HG02852 (cell line): ENCODE measurements at regions not wholly inside any gene's neighbourhood (a gene's known extent, or its start where the extent isn't known, plus 50 kb on each side); places are given as distances from the start of the nearest gene placed in this dataset.
"Not testable (repeated sequence)": the region's sequence is repeated elsewhere in the genome, so short reads cannot be mapped to it uniquely, and the experiment has no call there.

Experiments
- ATAC-seq: cut with Tn5 transposase; IDR thresholded peaks from one replicate; pipeline ENCODE4 v1.9.1; 2021; ENCODE audit warnings: mild to moderate bottlenecking, moderate library complexity; ENCODE audit not compliant: unreplicated experiment

- ATAC-seq: no peak
Observed at GRCh38 chr4:160009656-160010493, 907.0 kb downstream of the RAPGEF2 start.

DNA sequence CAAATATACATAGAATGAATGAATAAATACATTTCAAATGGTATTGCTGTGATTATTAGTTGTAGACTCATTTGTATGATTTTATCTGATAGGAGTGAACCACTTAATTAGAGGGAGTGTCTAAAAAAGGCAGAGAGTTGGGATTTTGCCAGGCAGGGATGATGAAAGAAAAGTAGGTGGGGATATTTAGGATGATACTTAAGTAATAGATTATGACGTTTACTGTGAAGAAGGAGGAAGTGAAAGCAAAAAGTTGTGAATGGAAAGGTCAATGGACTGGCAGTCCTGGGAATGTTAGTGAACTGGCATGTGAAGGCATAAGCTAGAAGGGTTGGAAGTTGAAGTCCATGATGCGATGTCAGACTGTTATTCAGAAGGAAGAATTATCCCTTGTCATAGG, 917.1 kb downstream of the RAPGEF2 start:
- ATAC-seq: no peak

DNA sequence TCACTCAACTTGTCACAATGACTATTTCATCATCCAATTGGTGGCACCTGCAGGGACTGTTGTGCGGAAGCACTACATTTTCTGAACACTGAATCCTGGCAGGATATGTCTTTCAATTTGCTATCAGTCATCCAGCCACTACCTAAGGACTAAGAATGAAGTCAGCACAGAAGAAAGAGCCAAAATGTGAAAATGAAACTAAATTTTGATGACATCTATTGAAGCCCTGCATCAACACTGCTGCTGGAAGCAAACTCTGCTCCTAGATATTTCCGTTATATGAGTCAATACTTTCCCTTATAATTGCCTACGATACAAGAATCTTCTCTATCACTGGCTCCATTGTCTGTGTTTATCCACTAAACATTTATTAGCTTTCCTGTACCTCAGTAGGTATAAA, 917.9 kb downstream of the RAPGEF2 start:
- ATAC-seq: no peak

DNA sequence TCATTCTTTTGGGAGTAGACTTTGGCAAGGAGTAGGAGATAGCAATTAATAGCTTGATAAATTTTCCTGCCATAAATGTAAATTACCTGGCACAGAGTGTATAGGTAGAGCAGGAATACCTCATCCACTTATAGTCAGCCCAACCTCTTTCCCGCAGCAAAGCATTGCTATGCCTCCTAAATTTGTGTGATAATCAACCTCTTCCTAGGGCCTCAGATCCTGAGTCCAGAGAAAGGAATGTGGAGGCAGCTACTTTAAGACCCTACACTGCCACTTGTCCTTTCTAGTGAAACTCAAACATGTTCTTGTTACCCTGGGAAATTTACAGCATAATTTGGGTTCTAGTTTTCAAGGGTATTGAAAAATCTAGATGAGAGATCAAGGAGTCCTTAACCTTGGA, 919.0 kb downstream of the RAPGEF2 start:
- ATAC-seq: no peak

GRCh38 chr4:160026721-160027120, 923.8 kb downstream of the RAPGEF2 start:
- ATAC-seq: no peak

- ATAC-seq: no peak
Observed at GRCh38 chr4:160034501-160034900, 931.6 kb downstream of the RAPGEF2 start.

DNA sequence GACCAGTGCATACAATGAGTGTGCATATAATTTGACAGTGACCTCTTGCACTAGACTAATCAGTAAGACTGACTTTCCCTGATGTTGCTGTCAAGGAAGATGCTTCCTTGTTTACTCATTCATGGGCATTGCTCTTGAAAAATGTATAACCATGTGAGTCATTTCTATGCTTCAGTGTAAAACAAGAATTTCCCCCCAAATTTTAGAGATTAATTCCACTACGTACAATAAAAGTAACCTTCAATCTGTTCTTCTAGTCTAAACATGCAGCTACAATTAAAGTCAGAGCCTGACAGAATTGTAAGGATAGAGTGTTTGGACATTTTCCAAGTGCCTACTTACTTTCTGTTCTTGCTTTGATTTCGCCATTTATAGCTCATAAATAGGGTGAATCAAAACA, 935.7 kb downstream of the RAPGEF2 start:
- no peak for ATAC-seq

DNA sequence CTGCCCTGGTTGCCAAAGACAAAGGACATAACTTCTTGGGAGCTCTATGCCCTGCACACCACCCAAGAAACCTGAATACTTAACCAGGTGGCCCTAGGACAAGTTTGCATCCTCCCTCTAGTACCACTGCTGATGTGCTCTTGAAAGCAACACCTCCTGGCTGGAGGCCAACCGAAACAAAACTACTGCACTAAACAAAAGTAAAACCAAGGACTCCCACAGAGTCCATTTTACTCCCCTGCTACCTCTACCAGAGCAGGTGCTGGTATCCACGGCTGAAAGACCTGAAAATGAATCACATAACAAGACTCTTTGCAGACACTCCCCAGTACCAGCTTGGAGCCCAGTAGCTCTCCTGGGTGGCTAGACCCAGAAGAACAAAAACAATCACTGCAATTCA, 941.8 kb downstream of the RAPGEF2 start:
- no peak for ATAC-seq

DNA sequence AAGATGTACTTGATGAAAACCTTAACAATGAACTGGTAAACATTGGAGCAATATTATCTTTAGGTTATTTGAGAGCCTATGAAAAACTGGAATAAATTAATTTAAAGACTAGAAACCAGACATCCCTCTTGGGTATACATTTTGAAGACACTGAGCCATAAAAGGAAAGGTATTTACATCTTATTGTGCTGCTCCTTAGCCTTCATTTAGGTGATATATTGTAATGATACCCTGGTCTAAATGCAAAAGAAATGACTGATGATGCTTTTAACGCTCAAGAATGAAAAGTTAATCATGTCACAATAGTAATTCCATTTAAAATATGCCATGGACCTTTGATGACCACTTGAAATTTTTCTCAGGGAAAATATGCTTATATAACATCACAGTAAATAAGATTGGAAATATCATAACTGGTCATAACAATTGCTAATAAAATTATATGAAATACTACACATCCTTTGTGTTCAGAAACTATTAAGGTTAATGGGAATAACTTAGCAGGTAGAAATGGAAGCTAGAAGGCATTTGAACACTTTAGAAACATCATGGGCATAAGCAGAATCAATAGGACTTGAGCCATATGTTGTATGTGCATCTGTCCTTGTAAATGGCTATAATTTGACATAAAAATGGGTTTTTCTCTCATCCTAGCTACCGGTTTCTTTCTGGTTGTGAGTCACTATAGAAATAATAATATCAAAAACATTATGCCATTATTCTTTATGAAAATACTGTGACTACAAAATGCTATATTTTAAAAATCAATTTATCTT, 979.7 kb downstream of the RAPGEF2 start:
- ATAC-seq: no peak

DNA sequence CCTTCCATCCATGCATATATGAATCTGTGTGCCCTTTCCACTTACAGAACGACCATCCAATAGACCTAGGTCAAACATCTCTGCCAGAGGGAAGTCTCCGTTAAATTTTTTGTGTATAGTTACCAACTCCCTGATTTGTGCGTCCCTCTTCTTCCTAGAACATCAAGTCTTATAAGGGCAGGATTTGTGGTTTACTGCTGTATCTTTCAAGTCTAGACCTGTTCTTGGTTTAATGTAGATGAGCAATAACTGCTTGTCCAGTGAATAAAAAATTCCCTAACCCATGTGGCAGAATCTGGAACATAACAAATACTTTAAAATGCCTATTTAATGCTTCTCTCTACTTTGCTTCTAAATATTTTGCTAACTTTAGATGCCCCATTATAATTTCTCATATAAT, 988.8 kb downstream of the RAPGEF2 start:
- no peak for ATAC-seq

DNA sequence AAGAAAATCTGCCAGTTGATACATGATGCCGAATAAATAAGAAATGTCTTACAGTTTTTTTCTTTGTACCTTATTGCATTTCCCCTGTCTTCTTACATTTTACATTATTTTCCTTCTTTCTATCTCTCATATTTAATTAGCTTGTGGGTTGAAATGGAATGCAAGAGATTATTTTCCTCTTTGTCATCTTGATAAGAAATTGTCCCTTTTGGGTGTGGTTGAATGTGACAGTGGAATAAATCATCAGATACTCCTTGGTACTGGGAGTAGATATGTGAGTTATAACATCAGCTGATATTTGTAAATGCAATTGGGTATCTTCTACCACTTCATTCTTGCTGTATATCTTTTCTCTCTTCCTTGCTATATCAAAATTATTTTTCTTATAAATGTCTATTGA, 997.4 kb downstream of the RAPGEF2 start:
- ATAC-seq: no peak

GRCh38 chr4:160110891-160111290, 1008.0 kb downstream of the RAPGEF2 start:
- ATAC-seq: no peak

DNA sequence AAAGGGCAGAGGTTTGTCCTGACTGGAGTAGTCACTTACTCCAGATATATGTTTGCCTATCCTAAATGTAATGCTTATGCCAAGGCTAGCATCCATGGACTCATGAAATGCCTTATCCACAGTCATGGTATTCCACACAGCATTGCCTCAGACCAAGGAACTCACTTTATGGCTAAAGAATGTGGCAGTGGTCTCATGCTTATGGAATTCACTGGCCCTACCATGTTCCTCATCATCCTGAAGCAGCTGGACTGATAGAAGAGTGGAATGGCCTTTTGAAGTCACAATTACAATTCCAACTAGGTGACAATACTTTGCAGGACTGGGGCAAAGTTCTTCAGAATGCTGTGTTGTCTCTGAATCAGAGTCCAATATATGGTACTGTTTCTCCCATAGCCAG, 1014.8 kb downstream of the RAPGEF2 start:
- ATAC-seq: no peak

DNA sequence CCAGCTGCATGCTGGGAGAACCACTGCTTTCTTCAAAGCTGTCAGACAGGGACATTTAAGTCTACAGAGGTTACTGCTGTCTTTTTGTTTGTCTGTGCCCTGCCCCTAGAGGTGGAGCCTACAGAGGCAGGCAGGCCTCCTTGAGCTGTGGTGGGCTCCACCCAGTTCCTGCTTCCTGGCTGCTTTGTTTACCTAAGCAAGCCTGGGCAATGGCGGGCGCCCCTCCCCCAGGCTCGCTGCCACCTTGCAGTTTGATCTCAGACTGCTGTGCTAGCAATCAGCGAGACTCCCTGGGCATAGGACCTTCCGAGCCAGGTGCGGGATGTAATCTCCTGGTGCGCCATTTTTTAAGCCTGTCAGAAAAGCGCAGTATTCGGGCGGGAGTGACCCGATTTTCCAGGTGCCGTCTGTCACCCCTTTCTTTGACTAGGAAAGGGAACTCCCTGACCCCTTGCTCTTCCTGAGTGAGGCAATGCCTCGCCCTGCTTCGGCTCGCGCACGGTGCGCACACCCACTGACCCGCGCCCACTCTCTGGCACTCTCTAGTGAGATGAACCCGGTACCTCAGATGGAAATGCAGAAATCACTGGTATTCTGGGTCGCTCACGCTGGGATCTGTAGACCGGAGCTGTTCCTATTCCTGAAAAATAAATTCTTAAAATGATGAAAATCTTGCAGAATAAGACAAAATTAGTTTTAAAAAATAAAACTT, 1022.9 kb downstream of the RAPGEF2 start:
- not testable (repeated sequence) for ATAC-seq

GRCh38 chr4:160127211-160127610, 1024.3 kb downstream of the RAPGEF2 start:
- ATAC-seq: no peak

DNA sequence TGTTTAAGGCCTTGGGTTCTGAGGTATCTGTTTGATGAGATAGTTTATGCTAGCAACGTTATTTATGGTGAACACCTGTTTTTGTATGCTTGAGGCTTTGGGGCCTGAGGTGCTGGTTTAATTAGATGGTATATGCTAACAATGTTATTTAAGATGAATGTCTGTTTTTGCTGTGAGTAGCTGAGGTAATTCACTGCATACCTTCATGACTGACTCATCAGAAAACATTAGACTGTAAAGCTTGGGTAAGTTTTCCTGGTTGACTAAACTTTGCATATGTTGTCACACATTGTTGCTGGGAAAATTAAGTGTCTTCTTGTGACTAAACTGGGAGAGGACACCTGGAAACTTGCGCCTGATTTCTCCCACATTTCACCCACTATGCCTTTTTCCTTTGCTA, 1026.6 kb downstream of the RAPGEF2 start:
- no peak for ATAC-seq

DNA sequence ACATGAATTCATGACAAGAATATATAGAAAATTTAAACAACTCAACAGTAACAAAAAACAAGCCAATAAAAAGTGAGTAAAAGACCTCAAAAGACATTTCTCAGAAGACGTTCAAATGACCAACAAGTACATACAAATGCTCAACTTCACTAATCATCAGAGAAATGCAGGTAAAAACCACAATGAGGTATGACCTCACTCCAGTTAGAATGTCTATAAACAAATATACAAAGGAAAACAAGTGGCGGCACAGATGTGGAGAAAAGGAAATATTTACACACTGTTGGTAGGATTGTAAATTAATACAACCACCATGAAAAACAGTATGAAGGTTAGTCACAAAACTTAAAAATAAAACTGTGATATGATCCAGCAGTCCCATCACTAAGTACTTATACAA, 1033.1 kb downstream of the RAPGEF2 start:
- ATAC-seq: no peak

DNA sequence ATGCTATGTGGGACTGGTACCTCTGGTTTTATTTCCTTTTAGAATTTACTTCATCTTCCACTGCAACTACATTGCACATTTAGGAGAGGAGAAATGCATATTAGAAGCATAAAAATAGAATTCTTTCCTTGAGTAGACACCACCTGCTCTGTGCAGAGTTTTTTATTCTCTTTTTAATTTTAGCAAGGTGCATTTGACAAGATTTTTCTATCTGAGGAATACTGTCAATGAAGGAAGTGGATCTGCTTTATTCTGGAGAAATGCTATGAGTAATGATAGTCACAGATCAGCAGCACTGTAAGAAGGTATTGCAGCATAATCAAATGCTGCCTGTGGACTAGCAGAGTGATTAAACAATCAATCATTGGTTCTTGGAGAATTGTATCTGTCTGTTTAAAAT, 1038.3 kb downstream of the RAPGEF2 start:
- ATAC-seq: no peak

DNA sequence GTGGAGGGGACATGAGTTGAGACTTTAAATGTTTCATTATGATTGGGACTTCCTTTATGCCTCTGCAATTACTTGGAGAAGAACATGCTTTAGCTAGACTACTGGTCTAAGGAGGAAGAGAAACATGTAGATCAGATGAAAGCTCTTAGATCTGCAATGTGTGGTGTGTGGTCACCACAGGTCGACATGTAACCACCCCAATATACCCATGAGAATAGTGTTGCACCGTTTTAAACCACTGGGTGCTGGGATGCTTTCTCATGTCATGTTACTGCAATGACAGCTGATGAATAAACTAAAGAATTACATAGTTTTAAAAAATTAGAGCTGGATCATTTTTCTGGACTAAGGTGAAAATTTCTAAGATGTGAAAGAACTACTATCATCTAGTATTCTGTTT, 1039.7 kb downstream of the RAPGEF2 start:
- ATAC-seq: peak; percentile 99

DNA sequence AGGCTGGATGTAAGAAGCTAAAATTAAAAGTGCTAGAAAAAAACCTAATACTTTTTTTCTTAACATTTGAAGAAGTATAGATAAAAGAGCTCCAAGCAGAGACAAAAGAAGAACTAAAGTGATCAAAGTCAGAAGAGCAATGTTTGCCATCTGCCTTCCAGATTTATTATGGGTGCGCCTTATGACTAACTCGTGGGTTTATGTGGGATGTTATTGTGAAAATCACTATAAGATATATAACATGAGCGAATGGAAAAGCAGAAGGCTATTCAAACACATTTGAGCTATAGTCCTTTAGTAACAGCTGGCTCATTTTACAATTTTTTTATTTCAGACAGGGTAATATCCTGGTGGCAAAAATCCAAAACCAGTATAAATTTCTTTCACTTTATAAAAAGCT, 1040.7 kb downstream of the RAPGEF2 start:
- no peak for ATAC-seq

DNA sequence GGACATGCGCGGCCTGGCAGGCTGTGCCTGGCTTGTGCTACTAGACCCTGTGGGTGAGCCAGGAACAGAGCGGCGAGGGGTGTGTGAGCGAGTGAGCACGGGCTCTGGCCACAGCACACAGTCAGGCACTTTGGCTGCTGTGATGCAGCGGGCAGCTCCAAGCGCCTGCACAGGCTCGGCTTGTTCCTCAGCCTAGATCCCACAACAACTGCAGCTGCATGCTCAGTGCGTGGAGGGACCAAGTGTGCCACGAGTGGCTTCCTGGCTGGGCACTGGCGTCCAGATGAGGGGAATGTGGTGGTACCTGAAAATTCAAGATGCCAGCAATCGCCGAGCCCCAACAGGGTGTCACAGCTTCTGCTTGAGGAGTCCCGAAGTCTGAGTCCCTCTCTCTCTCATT, 1056.6 kb downstream of the RAPGEF2 start:
- ATAC-seq: no peak

DNA sequence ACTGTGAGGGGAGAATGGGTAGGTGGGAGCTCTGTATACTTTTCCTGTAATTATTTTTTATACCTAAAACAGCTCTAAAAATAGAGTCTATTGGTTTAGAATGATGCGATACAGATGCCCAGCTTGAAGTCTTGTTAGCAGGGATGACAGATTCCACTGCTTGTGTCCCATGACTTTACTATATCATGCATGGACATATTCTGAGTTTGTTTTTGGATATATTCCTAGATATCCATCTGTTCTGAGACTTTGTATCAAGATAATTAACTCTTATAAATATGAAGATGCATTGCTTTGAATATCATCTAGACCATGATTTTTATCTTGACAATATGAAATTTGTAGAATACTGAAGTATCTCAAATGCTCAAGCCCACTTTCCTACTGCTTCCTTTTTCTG, 1058.1 kb downstream of the RAPGEF2 start:
- ATAC-seq: no peak
